ENCODE measurements at regions not wholly inside any gene's neighbourhood (a gene's known extent, or its start where the extent isn't known, plus 50 kb on each side); places are given as distances from the start of the nearest gene placed in this dataset.
"Not testable (repeated sequence)": the region's sequence is repeated elsewhere in the genome, so short reads cannot be mapped to it uniquely, and the experiment has no call there.

GRCh38 chr18:33853187-33853586, 275.2 kb downstream of the ASXL3 start:
- no peak for DNase-seq

- no peak for DNase-seq
These were observed 273.6 kb downstream of the ASXL3 start for GRCh38 chr18:33851546-33852078.

GRCh38 chr18:33849731-33850130, 271.7 kb downstream of the ASXL3 start:
- no peak for DNase-seq

- peak; percentile 65 for DNase-seq
These were observed 266.2 kb downstream of the ASXL3 start for GRCh38 chr18:33844232-33844631.

- DNase-seq = no peak
These were observed 263.4 kb downstream of the ASXL3 start for GRCh38 chr18:33841221-33841967.

- no peak for DNase-seq
These were observed 262.2 kb downstream of the ASXL3 start for GRCh38 chr18:33840212-33840593.

GRCh38 chr18:33839452-33840211, 261.6 kb downstream of the ASXL3 start:
- peak; percentile 94 for DNase-seq

GRCh38 chr18:33838054-33838453, 260.0 kb downstream of the ASXL3 start:
- DNase-seq = peak; percentile 76

- peak; percentile 78 for DNase-seq
These were observed 259.2 kb downstream of the ASXL3 start for GRCh38 chr18:33837191-33837590.

- peak; percentile 93 for DNase-seq
These were observed 258.5 kb downstream of the ASXL3 start for GRCh38 chr18:33836564-33836963.

- DNase-seq = no peak
These were observed 257.4 kb downstream of the ASXL3 start for GRCh38 chr18:33835419-33835818.

- DNase-seq = peak; percentile 41
These were observed 255.8 kb downstream of the ASXL3 start for GRCh38 chr18:33833842-33834241.

GRCh38 chr18:33831424-33831823, 253.4 kb downstream of the ASXL3 start:
- no peak for DNase-seq

GRCh38 chr18:33830213-33830612, 252.2 kb downstream of the ASXL3 start:
- peak; percentile 76 for DNase-seq

GRCh38 chr18:33828949-33829348, 250.9 kb downstream of the ASXL3 start:
- peak; percentile 78 for DNase-seq

- peak; percentile 97 for DNase-seq
These were observed 248.1 kb downstream of the ASXL3 start for GRCh38 chr18:33826151-33826550.

- DNase-seq = no peak
These were observed 243.5 kb downstream of the ASXL3 start for GRCh38 chr18:33821503-33821902.

GRCh38 chr18:33820517-33821371, 242.7 kb downstream of the ASXL3 start:
- no peak for DNase-seq

GRCh38 chr18:33819692-33820343, 241.8 kb downstream of the ASXL3 start:
- DNase-seq = not testable (repeated sequence)

- DNase-seq = no peak
These were observed 240.1 kb downstream of the ASXL3 start for GRCh38 chr18:33818145-33818544.

- no peak for DNase-seq
These were observed 239.1 kb downstream of the ASXL3 start for GRCh38 chr18:33817096-33817495.

- no peak for DNase-seq
These were observed 236.5 kb downstream of the ASXL3 start for GRCh38 chr18:33814546-33814945.

- DNase-seq = peak; percentile 99
These were observed 234.2 kb downstream of the ASXL3 start for GRCh38 chr18:33812186-33812585.

Data from NCI-H1105 treated with DMSO at 0.1 percent for 48 hours (cell line).